CD4-positive, alpha-beta T cell (primary cell): ENCODE measurements at regions not wholly inside any gene's neighbourhood (a gene's known extent, or its start where the extent isn't known, plus 50 kb on each side); places are given as distances from the start of the nearest gene placed in this dataset.

ENCODE experiments used
- ATAC-seq: fragments of 200-7000 bp; cut with Tn5 transposase; one replicate; pipeline ENCODE4 v1.10.0; 2022; ENCODE audit warnings: mild to moderate bottlenecking; ENCODE audit not compliant: poor library complexity
- CTCF ChIA-PET: fragments of 350-600 bp; sonication (Branson Sonifier 250); formaldehyde crosslinking; loops from one replicate; lab custom pipeline; 2021; ENCODE audit warnings: antibody characterized with exemption, inconsistent platforms; lab: Charles Lee
- POLR2A ChIA-PET: fragments of 350-600 bp; sonication (Branson Sonifier 250); formaldehyde crosslinking; loops from one replicate; lab custom pipeline; 2021; ENCODE audit warnings: antibody characterized with exemption, inconsistent platforms; lab: Charles Lee
- DNase-seq, 14 experiments: peaks; one replicate each; pipeline ENCODE4 v3.0.0-alpha.2; 2013 to 2020; ENCODE audit warnings: mixed read lengths in 2 of 14
- H3K27ac ChIP-seq, 2 donors: one replicate each; pipeline versions ENCODE4 v1.5.1 to v1.7.0; 2013; ENCODE audit warnings: low read length in 2 of 2, low read depth in 1 of 2, mild to moderate bottlenecking in 1 of 2
- H3K27me3 ChIP-seq, 2 experiments: 1 replicate in 1 of 2; 2 replicates in 1 of 2; pipeline versions ENCODE4 v1.6.1 to v1.7.0; 2013; ENCODE audit warnings: low read length in 2 of 2, control low read depth in 1 of 2, mild to moderate bottlenecking in 1 of 2, moderate library complexity in 1 of 2; ENCODE audit not compliant: insufficient read depth in 2 of 2, control insufficient read depth in 1 of 2
- H3K36me3 ChIP-seq: one replicate; pipeline ENCODE4 v1.6.1; 2013; ENCODE audit warnings: low read length, control low read depth; ENCODE audit not compliant: insufficient read depth
- H3K4me1 ChIP-seq: one replicate; pipeline ENCODE4 v1.6.1; 2013; ENCODE audit warnings: low read length, control low read depth; ENCODE audit not compliant: insufficient read depth
- H3K4me3 ChIP-seq: one replicate; pipeline ENCODE4 v1.5.1; 2013; ENCODE audit warnings: mild to moderate bottlenecking, low read length, moderate library complexity
- H3K9me3 ChIP-seq, 2 experiments: 1 replicate in 1 of 2; 2 replicates in 1 of 2; pipeline versions ENCODE4 v1.6.1 to v1.7.0; 2013; ENCODE audit warnings: low read length in 2 of 2, mild to moderate bottlenecking in 2 of 2, control low read depth in 1 of 2, moderate library complexity in 1 of 2; ENCODE audit not compliant: control insufficient read depth in 1 of 2, insufficient read depth in 1 of 2
- H3K27ac Mint-ChIP-seq: one replicate; pipeline ENCODE4 v1.8.0; 2020; ENCODE audit warnings: mixed read lengths
- H3K27me3 Mint-ChIP-seq: one replicate; pipeline ENCODE4 v1.8.0; 2021; ENCODE audit warnings: mixed read lengths
- H3K36me3 Mint-ChIP-seq: one replicate; pipeline ENCODE4 v1.8.0; 2021; ENCODE audit warnings: low read depth, mixed read lengths
- H3K4me1 Mint-ChIP-seq: one replicate; pipeline ENCODE4 v1.8.0; 2021; ENCODE audit warnings: low read depth, mixed read lengths
- H3K4me3 Mint-ChIP-seq: one replicate; pipeline ENCODE4 v1.8.0; 2020; ENCODE audit warnings: mild to moderate bottlenecking, mixed read lengths
- H3K9me3 Mint-ChIP-seq: one replicate; pipeline ENCODE4 v1.8.0; 2020; ENCODE audit warnings: mixed read lengths
- CTCF ChIP-seq: fragments of 200-600 bp; IDR thresholded peaks from one replicate; pipeline ENCODE4 v1.8.0; 2022; ENCODE audit warnings: antibody characterized with exemption, mild to moderate bottlenecking
- intact Hi-C, 2 experiments: fragments of 100-400 bp; cut with DNase I in 1 of 2; cut with micrococcal nuclease in 1 of 2; formaldehyde crosslinking; loops; one replicate each; pipeline versions ENCODE4 v1.15.1 to v1.9.0; 2023 to 2025; cut with DNase I, micrococcal nuclease

GRCh38 chr14:46074061-46074460, 577.5 kb downstream of the RPL10L start:
- ChIA-PET CTCF (no interaction called here), POLR2A (no interaction called here)
- no peaks in the 10 kb centered on the region for H3K4me1 Mint-ChIP-seq
- no peaks in the 10 kb centered on the region for H3K27me3 Mint-ChIP-seq
- no peak overlapping the region for H3K4me3 Mint-ChIP-seq
- peaks cover 4% of the 10 kb centered on the region for H3K9me3 Mint-ChIP-seq
- H3K27me3 ChIP-seq: no peaks in the 10 kb centered on the region
- no peak for TF ChIP-seq CTCF
- H3K27ac ChIP-seq: no peak overlapping the region
- H3K9me3 ChIP-seq: no peaks in the 10 kb centered on the region
- no peak overlapping the region for H3K4me3 ChIP-seq
- DNase-seq (no peak), ATAC-seq (no peak)
- H3K36me3 Mint-ChIP-seq: no peaks in the 10 kb centered on the region
- H3K4me1 ChIP-seq: no peaks in the 10 kb centered on the region
- H3K27ac Mint-ChIP-seq: no peak overlapping the region
- H3K36me3 ChIP-seq: no peaks in the 10 kb centered on the region
- intact Hi-C loops: no loop called here

GRCh38 chr14:46063872-46064271, 587.7 kb downstream of the RPL10L start:
- H3K9me3 ChIP-seq: peaks cover 0 to 3% of the 10 kb centered on the region in 2 experiments
- no peaks in the 10 kb centered on the region for H3K4me1 ChIP-seq
- H3K9me3 Mint-ChIP-seq: peaks cover 16% of the 10 kb centered on the region
- CTCF ChIA-PET: no interaction called here
- POLR2A ChIA-PET: no interaction called here
- no peaks in the 10 kb centered on the region for H3K36me3 Mint-ChIP-seq
- no peak overlapping the region for H3K4me3 ChIP-seq
- no peak for ATAC-seq
- DNase-seq: no peak
- TF ChIP-seq CTCF: no peak
- no peaks in the 10 kb centered on the region for H3K27me3 Mint-ChIP-seq
- no peak overlapping the region for H3K27ac ChIP-seq
- H3K27me3 ChIP-seq: no peaks in the 10 kb centered on the region
- no peak overlapping the region for H3K4me3 Mint-ChIP-seq
- no peak overlapping the region for H3K27ac Mint-ChIP-seq
- intact Hi-C loops: no loop called here
- no peaks in the 10 kb centered on the region for H3K36me3 ChIP-seq
- H3K4me1 Mint-ChIP-seq: no peaks in the 10 kb centered on the region

- Mint-ChIP-seq H3K4me3 (no peak overlapping the region), H3K27ac (no peak overlapping the region), H3K9me3 (peaks cover 14% of the 10 kb centered on the region), H3K36me3 (no peaks in the 10 kb centered on the region), H3K27me3 (no peaks in the 10 kb centered on the region), H3K4me1 (no peaks in the 10 kb centered on the region)
- H3K4me1 ChIP-seq: no peaks in the 10 kb centered on the region
- DNase-seq (no peak), ATAC-seq (no peak)
- ChIA-PET POLR2A (no interaction called here), CTCF (no interaction called here)
- no peak for TF ChIP-seq CTCF
- H3K9me3 ChIP-seq: peaks cover 0 to 3% of the 10 kb centered on the region in 2 experiments
- no peak overlapping the region for H3K4me3 ChIP-seq
- intact Hi-C loops: no loop called here
- H3K36me3 ChIP-seq: no peaks in the 10 kb centered on the region
- H3K27me3 ChIP-seq: no peaks in the 10 kb centered on the region
- H3K27ac ChIP-seq: no peak overlapping the region
These were observed 592.5 kb downstream of the RPL10L start for GRCh38 chr14:46058964-46059563.
